B cell (primary cell): ENCODE measurements at regions not wholly inside any gene's neighbourhood (a gene's known extent, or its start where the extent isn't known, plus 50 kb on each side); places are given as distances from the start of the nearest gene placed in this dataset.

Experiments used
- EZH2 ChIP-seq: IDR thresholded peaks from 2 replicates; pipeline ENCODE4 v1.6.1; 2012; ENCODE audit warnings: borderline replicate concordance, low read depth, mild to moderate bottlenecking, moderate library complexity, low read length; ENCODE audit not compliant: insufficient read depth, poor library complexity, severe bottlenecking
- TF ChIP-seq, protein P1 (sequence below): fragments of 200-600 bp; IDR thresholded peaks from one replicate; pipeline ENCODE4 v1.8.0; 2022; ENCODE audit warnings: antibody characterized with exemption, mild to moderate bottlenecking

GRCh38 chr12:75888399-75888798, 143.2 kb downstream of the PHLDA1 start:
- TF ChIP-seq, protein P1, sequence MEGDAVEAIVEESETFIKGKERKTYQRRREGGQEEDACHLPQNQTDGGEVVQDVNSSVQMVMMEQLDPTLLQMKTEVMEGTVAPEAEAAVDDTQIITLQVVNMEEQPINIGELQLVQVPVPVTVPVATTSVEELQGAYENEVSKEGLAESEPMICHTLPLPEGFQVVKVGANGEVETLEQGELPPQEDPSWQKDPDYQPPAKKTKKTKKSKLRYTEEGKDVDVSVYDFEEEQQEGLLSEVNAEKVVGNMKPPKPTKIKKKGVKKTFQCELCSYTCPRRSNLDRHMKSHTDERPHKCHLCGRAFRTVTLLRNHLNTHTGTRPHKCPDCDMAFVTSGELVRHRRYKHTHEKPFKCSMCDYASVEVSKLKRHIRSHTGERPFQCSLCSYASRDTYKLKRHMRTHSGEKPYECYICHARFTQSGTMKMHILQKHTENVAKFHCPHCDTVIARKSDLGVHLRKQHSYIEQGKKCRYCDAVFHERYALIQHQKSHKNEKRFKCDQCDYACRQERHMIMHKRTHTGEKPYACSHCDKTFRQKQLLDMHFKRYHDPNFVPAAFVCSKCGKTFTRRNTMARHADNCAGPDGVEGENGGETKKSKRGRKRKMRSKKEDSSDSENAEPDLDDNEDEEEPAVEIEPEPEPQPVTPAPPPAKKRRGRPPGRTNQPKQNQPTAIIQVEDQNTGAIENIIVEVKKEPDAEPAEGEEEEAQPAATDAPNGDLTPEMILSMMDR = no peak
- TF ChIP-seq EZH2 = no peak
